ENCODE measurements at regions not wholly inside any gene's neighbourhood (a gene's known extent, or its start where the extent isn't known, plus 50 kb on each side); places are given as distances from the start of the nearest gene placed in this dataset.
"Not testable (repeated sequence)": the region's sequence is repeated elsewhere in the genome, so short reads cannot be mapped to it uniquely, and the experiment has no call there.

DNA sequence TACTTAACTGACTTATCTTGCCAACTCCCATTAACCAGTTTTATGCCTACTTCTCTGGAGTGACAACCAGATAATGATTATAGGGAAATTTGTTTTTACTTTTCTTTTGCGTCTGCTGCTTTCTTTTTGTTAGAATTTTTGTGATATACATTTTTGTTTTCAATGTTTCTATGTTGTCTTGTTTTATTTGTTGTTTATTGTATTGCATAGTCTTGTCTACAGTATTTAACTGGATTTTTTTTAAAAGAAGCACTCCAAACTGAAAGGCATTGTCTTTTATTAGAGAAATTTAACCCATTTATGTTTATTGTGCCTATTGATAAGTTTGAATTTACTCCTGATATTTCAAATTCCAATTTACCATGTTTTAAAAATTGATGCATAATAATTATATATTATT, 264.9 kb downstream of the NPIPA7 start:
- TF ChIP-seq, protein P1, sequence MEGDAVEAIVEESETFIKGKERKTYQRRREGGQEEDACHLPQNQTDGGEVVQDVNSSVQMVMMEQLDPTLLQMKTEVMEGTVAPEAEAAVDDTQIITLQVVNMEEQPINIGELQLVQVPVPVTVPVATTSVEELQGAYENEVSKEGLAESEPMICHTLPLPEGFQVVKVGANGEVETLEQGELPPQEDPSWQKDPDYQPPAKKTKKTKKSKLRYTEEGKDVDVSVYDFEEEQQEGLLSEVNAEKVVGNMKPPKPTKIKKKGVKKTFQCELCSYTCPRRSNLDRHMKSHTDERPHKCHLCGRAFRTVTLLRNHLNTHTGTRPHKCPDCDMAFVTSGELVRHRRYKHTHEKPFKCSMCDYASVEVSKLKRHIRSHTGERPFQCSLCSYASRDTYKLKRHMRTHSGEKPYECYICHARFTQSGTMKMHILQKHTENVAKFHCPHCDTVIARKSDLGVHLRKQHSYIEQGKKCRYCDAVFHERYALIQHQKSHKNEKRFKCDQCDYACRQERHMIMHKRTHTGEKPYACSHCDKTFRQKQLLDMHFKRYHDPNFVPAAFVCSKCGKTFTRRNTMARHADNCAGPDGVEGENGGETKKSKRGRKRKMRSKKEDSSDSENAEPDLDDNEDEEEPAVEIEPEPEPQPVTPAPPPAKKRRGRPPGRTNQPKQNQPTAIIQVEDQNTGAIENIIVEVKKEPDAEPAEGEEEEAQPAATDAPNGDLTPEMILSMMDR (IDR thresholded peaks at IDR 0.05) = not testable (repeated sequence)
- not testable (repeated sequence) for TF ChIP-seq EZH2, EZH2phosphoT487 (IDR thresholded peaks at IDR 0.05)

Measured in neural progenitor cell (in vitro differentiated cells).